Smooth muscle cell (in vitro differentiated cells): ENCODE measurements at regions not wholly inside any gene's neighbourhood (a gene's known extent, or its start where the extent isn't known, plus 50 kb on each side); places are given as distances from the start of the nearest gene placed in this dataset.

Experiments used
- DNase-seq: peaks from one replicate; lab custom pipeline; 2025; ENCODE audit not compliant: unreplicated experiment; lab: John Stamatoyannopoulos, UW
- H2AFZ ChIP-seq: fragments of 200-600 bp; sonication (generic); 2 replicates; pipeline ENCODE4 v1.6.0; 2016; ENCODE audit warnings: antibody characterized with exemption, low read depth, mild to moderate bottlenecking
- H3F3A ChIP-seq: fragments of 200-600 bp; sonication (generic); 2 replicates; pipeline ENCODE4 v1.6.0; 2017; ENCODE audit warnings: antibody characterized with exemption, low read depth
- H3K27ac ChIP-seq: fragments of 200-600 bp; sonication (generic); 2 replicates; pipeline ENCODE4 v1.5.1; 2016; ENCODE audit warnings: low read depth, mild to moderate bottlenecking
- H3K27me3 ChIP-seq: fragments of 200-600 bp; sonication (generic); 2 replicates; pipeline ENCODE4 v1.6.1; 2016; ENCODE audit warnings: low read depth, mild to moderate bottlenecking
- H3K36me3 ChIP-seq: fragments of 200-600 bp; sonication (generic); 2 replicates; pipeline ENCODE4 v1.5.1; 2016; ENCODE audit warnings: low read depth
- H3K4me1 ChIP-seq: fragments of 200-600 bp; sonication (generic); 2 replicates; pipeline ENCODE4 v1.5.1; 2016; ENCODE audit warnings: low read depth
- H3K4me2 ChIP-seq: fragments of 200-600 bp; sonication (generic); 2 replicates; pipeline ENCODE4 v1.6.0; 2016; ENCODE audit warnings: mild to moderate bottlenecking
- H3K4me3 ChIP-seq: fragments of 200-600 bp; sonication (generic); 2 replicates; pipeline ENCODE4 v1.5.1; 2016; ENCODE audit warnings: mild to moderate bottlenecking
- H3K79me2 ChIP-seq: fragments of 200-600 bp; sonication (generic); 2 replicates; pipeline ENCODE4 v1.6.0; 2016; ENCODE audit warnings: low read depth, mild to moderate bottlenecking
- H3K9ac ChIP-seq: fragments of 200-600 bp; sonication (generic); 2 replicates; pipeline ENCODE4 v1.6.0; 2016; ENCODE audit warnings: low read depth
- H3K9me3 ChIP-seq: fragments of 200-600 bp; sonication (generic); replicated peaks from 2 replicates; pipeline ENCODE4 v1.5.1; 2016; ENCODE audit warnings: low read depth
- H4K20me1 ChIP-seq: fragments of 200-600 bp; sonication (generic); 2 replicates; pipeline ENCODE4 v1.6.0; 2016; ENCODE audit warnings: low read depth
- CTCF ChIP-seq: fragments of 200-600 bp; sonication (generic); IDR thresholded peaks from 2 replicates; pipeline ENCODE4 v1.5.1; 2017; ENCODE audit warnings: borderline replicate concordance, mild to moderate bottlenecking, antibody characterized with exemption; ENCODE audit not compliant: insufficient read depth, poor library complexity, severe bottlenecking
- WGBS: methylation state at CpG from one replicate; pipeline ENCODE4 v1.1.7; 2016; ENCODE audit warnings: low lambda C conversion rate; 5-methylcytosine and 5-hydroxymethylcytosine counted together

GRCh38 chr1:192940658-192941057, 118.5 kb downstream of the UCHL5 start:
- Histone ChIP-seq H3K79me2 (no peaks in the 10 kb centered on the region), H2AFZ (no peak overlapping the region), H3F3A (no peaks in the 10 kb centered on the region), H3K4me2 (no peak overlapping the region), H3K27ac (no peak overlapping the region), H3K4me3 (no peak overlapping the region), H3K27me3 (no peaks in the 10 kb centered on the region), H3K36me3 (no peaks in the 10 kb centered on the region), H3K9me3 (no peaks in the 10 kb centered on the region), H3K9ac (no peak overlapping the region), H3K4me1 (no peaks in the 10 kb centered on the region), H4K20me1 (no peaks in the 10 kb centered on the region)
- no peak for TF ChIP-seq CTCF
- DNase-seq, result no peak

GRCh38 chr1:192941722-192942411, 117.3 kb downstream of the UCHL5 start:
- Histone ChIP-seq H3K4me3 (no peak overlapping the region), H3K36me3 (no peaks in the 10 kb centered on the region), H3K4me1 (no peaks in the 10 kb centered on the region), H3K27me3 (no peaks in the 10 kb centered on the region), H2AFZ (no peak overlapping the region), H3K79me2 (no peaks in the 10 kb centered on the region), H3K9me3 (no peaks in the 10 kb centered on the region), H4K20me1 (no peaks in the 10 kb centered on the region), H3K27ac (no peak overlapping the region), H3K4me2 (no peak overlapping the region), H3K9ac (no peak overlapping the region), H3F3A (no peaks in the 10 kb centered on the region)
- 93% methylated on average over 5 of the region's 5 CpGs for WGBS
- TF ChIP-seq CTCF, result no peak
- no peak for DNase-seq

- Histone ChIP-seq H3K4me2 (no peak overlapping the region), H3K4me3 (no peak overlapping the region), H3K9me3 (no peaks in the 10 kb centered on the region), H4K20me1 (no peaks in the 10 kb centered on the region), H3F3A (no peaks in the 10 kb centered on the region), H3K27me3 (no peaks in the 10 kb centered on the region), H3K36me3 (no peaks in the 10 kb centered on the region), H3K27ac (no peak overlapping the region), H2AFZ (no peak overlapping the region), H3K4me1 (no peaks in the 10 kb centered on the region), H3K79me2 (no peaks in the 10 kb centered on the region), H3K9ac (no peak overlapping the region)
- DNase-seq, result no peak
- TF ChIP-seq CTCF, result no peak
- 64% methylated on average over 3 of the region's 3 CpGs for WGBS
Observed at GRCh38 chr1:192943108-192943507, 116.1 kb downstream of the UCHL5 start.

- H3K27me3 ChIP-seq, result no peaks in the 10 kb centered on the region
- H3K4me2 ChIP-seq, result no peak overlapping the region
- H3F3A ChIP-seq, result no peaks in the 10 kb centered on the region
- no peaks in the 10 kb centered on the region for H3K9me3 ChIP-seq
- no peak overlapping the region for H2AFZ ChIP-seq
- no peaks in the 10 kb centered on the region for H3K36me3 ChIP-seq
- no peaks in the 10 kb centered on the region for H3K4me1 ChIP-seq
- no peak overlapping the region for H3K4me3 ChIP-seq
- no peak overlapping the region for H3K9ac ChIP-seq
- 91% methylated on average over 1 of the region's 1 CpG for WGBS
- H4K20me1 ChIP-seq, result no peaks in the 10 kb centered on the region
- H3K79me2 ChIP-seq, result no peaks in the 10 kb centered on the region
- no peak for TF ChIP-seq CTCF
- H3K27ac ChIP-seq, result no peak overlapping the region
- DNase-seq, result no peak
Observed at GRCh38 chr1:192943522-192943921, 115.6 kb downstream of the UCHL5 start.
